RWPE2 (cell line): ENCODE measurements at regions not wholly inside any gene's neighbourhood (a gene's known extent, or its start where the extent isn't known, plus 50 kb on each side); places are given as distances from the start of the nearest gene placed in this dataset.

ENCODE experiments used
- ATAC-seq: fragments of 200-7000 bp; cut with Tn5 transposase; 3 replicates; pipeline ENCODE4 v1.9.1; 2021; ENCODE audit warnings: low read depth
- DNase-seq: peaks from one replicate; pipeline ENCODE4 v3.0.0-alpha.2; 2020; ENCODE audit warnings: low spot score
- H3K27ac ChIP-seq: fragments of 450-650 bp; 2 replicates; pipeline ENCODE4 v1.5.1; 2017; ENCODE audit warnings: mild to moderate bottlenecking; ENCODE audit not compliant: poor library complexity, severe bottlenecking
- H3K27me3 ChIP-seq: fragments of 250-450 bp; sonication (Bioruptor Pico); 2 replicates; pipeline ENCODE4 v1.5.1; 2021; ENCODE audit warnings: mild to moderate bottlenecking, moderate library complexity; ENCODE audit not compliant: insufficient read depth, poor library complexity, severe bottlenecking
- H3K36me3 ChIP-seq: fragments of 250-450 bp; sonication (Bioruptor Pico); 2 replicates; pipeline ENCODE4 v1.5.1; 2020; ENCODE audit warnings: low read depth, mild to moderate bottlenecking, moderate library complexity
- H3K4me1 ChIP-seq: fragments of 250-450 bp; sonication (Bioruptor Pico); 2 replicates; pipeline ENCODE4 v1.5.1; 2021; ENCODE audit warnings: mild to moderate bottlenecking, moderate library complexity; ENCODE audit not compliant: insufficient read depth, poor library complexity, severe bottlenecking
- H3K4me3 ChIP-seq: fragments of 250-450 bp; sonication (Bioruptor Pico); 2 replicates; pipeline ENCODE4 v1.5.1; 2021; ENCODE audit warnings: mild to moderate bottlenecking, moderate library complexity; ENCODE audit not compliant: severe bottlenecking
- H3K9me3 ChIP-seq: fragments of 250-450 bp; sonication (Bioruptor Pico); 2 replicates; pipeline ENCODE4 v1.5.1; 2021; ENCODE audit warnings: mild to moderate bottlenecking, moderate library complexity; ENCODE audit not compliant: severe bottlenecking
- TF ChIP-seq, protein P1 (sequence below): fragments of 450-650 bp; IDR thresholded peaks from one replicate; pipeline ENCODE4 v1.5.1; 2017; ENCODE audit warnings: mild to moderate bottlenecking, moderate library complexity; ENCODE audit not compliant: poor library complexity, severe bottlenecking

DNA sequence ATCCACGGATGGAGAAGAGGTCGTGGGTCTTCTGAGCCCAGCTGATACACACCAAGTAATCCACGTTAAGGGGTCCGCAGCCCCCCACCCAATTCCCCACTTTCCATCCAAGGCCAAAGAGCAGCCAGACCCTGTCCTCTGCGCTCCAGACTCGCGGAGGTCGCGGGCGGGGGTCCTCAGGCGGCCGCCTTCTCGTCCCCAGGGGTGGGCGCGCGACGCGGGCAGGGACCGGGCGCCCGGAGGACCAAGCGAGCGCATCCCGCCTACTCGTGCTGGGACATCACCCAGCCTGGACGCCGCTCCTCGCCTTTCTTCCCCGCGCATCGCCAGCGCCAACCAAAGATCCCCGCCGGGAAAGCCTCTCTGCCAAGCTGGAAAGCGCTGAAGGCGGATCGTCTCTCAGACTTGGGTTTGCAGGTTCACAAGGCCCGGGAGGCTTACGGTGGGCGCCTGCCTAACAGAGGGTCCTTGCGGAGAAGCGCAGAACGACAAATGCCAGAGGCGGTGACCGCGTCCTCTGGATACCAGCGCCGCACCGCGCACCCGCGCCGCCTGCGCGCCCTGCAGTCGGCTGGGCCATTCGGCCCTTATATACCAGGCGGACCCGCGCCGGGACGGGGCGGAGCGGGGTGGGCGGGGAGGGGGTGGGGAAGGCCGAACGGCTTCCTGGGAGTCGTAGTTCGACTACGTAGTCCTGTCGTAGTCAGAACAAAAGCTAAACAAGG, 471.6 kb downstream of the SOX9 start:
- Histone ChIP-seq H3K27me3 (no peaks in the 10 kb centered on the region), H3K4me1 (peaks cover 23% of the 10 kb centered on the region), H3K27ac (peak overlapping the region; percentile 96), H3K9me3 (no peaks in the 10 kb centered on the region), H3K36me3 (peaks cover 10% of the 10 kb centered on the region), H3K4me3 (peak overlapping the region; percentile 94)
- TF ChIP-seq, protein P1, sequence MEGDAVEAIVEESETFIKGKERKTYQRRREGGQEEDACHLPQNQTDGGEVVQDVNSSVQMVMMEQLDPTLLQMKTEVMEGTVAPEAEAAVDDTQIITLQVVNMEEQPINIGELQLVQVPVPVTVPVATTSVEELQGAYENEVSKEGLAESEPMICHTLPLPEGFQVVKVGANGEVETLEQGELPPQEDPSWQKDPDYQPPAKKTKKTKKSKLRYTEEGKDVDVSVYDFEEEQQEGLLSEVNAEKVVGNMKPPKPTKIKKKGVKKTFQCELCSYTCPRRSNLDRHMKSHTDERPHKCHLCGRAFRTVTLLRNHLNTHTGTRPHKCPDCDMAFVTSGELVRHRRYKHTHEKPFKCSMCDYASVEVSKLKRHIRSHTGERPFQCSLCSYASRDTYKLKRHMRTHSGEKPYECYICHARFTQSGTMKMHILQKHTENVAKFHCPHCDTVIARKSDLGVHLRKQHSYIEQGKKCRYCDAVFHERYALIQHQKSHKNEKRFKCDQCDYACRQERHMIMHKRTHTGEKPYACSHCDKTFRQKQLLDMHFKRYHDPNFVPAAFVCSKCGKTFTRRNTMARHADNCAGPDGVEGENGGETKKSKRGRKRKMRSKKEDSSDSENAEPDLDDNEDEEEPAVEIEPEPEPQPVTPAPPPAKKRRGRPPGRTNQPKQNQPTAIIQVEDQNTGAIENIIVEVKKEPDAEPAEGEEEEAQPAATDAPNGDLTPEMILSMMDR = no peak
- peak; percentile 85 for DNase-seq
- peak; percentile 56 for ATAC-seq

DNA sequence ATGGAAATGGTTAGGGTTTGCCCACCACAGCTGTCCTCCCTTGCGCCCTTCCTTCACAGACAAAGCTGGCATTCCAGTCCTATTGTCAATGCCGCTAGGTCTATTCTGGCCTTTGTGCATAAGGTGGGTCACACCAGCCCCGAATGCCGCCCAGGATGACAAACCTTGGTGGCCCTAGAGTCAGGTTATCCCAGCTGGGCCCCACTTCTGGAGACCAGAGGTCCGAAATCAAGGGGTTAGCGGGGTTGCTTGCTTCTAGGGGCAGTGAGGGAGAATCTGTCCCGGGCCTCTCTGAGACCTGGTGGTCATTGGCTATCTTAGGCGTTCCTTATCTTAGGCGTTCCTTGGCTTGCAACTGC, 472.1 kb downstream of the SOX9 start:
- TF ChIP-seq, protein P1 = no peak

DNA sequence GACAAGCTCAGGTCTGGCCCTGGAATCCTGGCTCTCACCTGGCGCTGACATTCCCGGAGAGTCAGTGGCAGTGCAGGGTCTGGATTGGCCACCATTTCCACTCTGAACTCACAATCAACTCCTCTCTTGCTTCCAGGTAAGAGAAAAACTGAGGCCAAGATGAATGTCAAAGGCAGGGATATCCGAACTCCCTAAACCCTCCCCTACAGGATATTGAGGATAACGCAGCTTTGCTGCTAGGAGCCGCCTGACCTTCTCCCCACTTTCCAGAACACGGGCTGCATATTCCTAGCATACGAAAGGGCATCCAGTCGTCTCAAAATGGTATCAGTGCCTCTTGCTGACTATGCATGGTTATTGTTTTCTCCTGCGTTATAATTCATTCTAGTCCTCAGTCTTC, 473.4 kb downstream of the SOX9 start:
- peak; percentile 19 for DNase-seq
- Histone ChIP-seq H3K27me3 (no peaks in the 10 kb centered on the region), H3K4me1 (peaks cover 7% of the 10 kb centered on the region), H3K27ac (no peak overlapping the region), H3K9me3 (no peaks in the 10 kb centered on the region), H3K4me3 (no peak overlapping the region), H3K36me3 (peaks cover 5% of the 10 kb centered on the region)
- TF ChIP-seq, protein P1 = no peak
- ATAC-seq = no peak

More for the DNA sequence above, 472.1 kb downstream of the SOX9 start:
- ATAC-seq (no peak), DNase-seq (peak; percentile 53)
- Histone ChIP-seq H3K27ac (no peak overlapping the region), H3K27me3 (no peaks in the 10 kb centered on the region), H3K4me3 (no peak overlapping the region), H3K9me3 (no peaks in the 10 kb centered on the region), H3K36me3 (peaks cover 5% of the 10 kb centered on the region), H3K4me1 (peaks cover 17% of the 10 kb centered on the region)
